GM12878 (cell line): ENCODE measurements at regions not wholly inside any gene's neighbourhood (a gene's known extent, or its start where the extent isn't known, plus 50 kb on each side); places are given as distances from the start of the nearest gene placed in this dataset.
"Not testable (repeated sequence)": the region's sequence is repeated elsewhere in the genome, so short reads cannot be mapped to it uniquely, and the experiment has no call there.

Experiments used
- ATAC-seq: fragments of 200-7000 bp; cut with Tn5 transposase; 3 replicates; pipeline ENCODE4 v1.9.1; 2020; ENCODE audit warnings: mild to moderate bottlenecking, moderate library complexity
- BruUV-seq: library from RNA; stranded (reverse); fragments of 400-500 nt; replicated peaks from 2 replicates; lab custom pipeline; 2021; lab: Mats Ljungman, UMichigan
- CTCF ChIA-PET: fragments of 300-600 bp; sonication (Branson Sonifier 250); formaldehyde crosslinking; extraction: SDS; loops from one replicate; lab custom pipeline; 2021; ENCODE audit warnings: inconsistent platforms; lab: Yijun Ruan, JAX
- POLR2A ChIA-PET: fragments of 350-600 bp; formaldehyde crosslinking; extraction: SDS; loops from one replicate; lab custom pipeline; 2021; ENCODE audit warnings: inconsistent platforms; lab: Charles Lee
- RAD21 ChIA-PET: fragments of 300-600 bp; sonication (Branson Sonifier 250); formaldehyde crosslinking; loops from one replicate; lab custom pipeline; 2023; ENCODE audit warnings: antibody characterized with exemption; ENCODE audit not compliant: unreplicated experiment; lab: Charles Lee
- SMC1A ChIA-PET: fragments of 300-600 bp; sonication (Branson Sonifier 250); formaldehyde crosslinking; loops from one replicate; lab custom pipeline; 2023; ENCODE audit not compliant: unreplicated experiment, uncharacterized antibody; lab: Charles Lee
- DNase-seq: peaks from one replicate; pipeline ENCODE4 v3.0.0-alpha.2; 2011; ENCODE audit warnings: low read depth, low spot score
- FAIRE-seq: peaks from 3 replicates; lab custom pipeline; 2011; peaks lifted over from hg19 to GRCh38; lab: Jason Lieb, UNC
- H2AFZ ChIP-seq: 2 replicates; pipeline ENCODE4 v1.6.0; 2011; ENCODE audit warnings: low read depth, low read length, control low read depth; ENCODE audit not compliant: control insufficient read depth
- H3K27ac ChIP-seq: 2 replicates; pipeline ENCODE4 v1.5.1; 2011; ENCODE audit warnings: control low read depth; ENCODE audit not compliant: control insufficient read depth, insufficient read depth
- H3K27me3 ChIP-seq, 2 experiments: replicated peaks in 1 of 2; 2 replicates each; pipeline versions ENCODE4 v1.6.0 to v1.6.1; 2011; ENCODE audit warnings: low read length in 1 of 2; ENCODE audit not compliant: control insufficient read depth in 2 of 2, insufficient read depth in 2 of 2
- H3K36me3 ChIP-seq, 2 experiments: 2 replicates each; pipeline ENCODE4 v1.5.1; 2011; ENCODE audit warnings: low read length in 1 of 2; ENCODE audit not compliant: control insufficient read depth in 2 of 2, insufficient read depth in 2 of 2
- H3K4me1 ChIP-seq: 2 replicates; pipeline ENCODE4 v1.6.1; 2011; ENCODE audit warnings: mild to moderate bottlenecking, low read length, moderate library complexity, mixed read lengths; ENCODE audit not compliant: control insufficient read depth, insufficient read depth
- H3K4me2 ChIP-seq: 2 replicates; pipeline ENCODE4 v1.6.0; 2011; ENCODE audit warnings: control low read depth; ENCODE audit not compliant: control insufficient read depth, insufficient read depth
- H3K4me3 ChIP-seq: fragments of 200-600 bp; sonication (generic); 2 replicates; pipeline ENCODE4 v1.5.1; 2016
- H3K79me2 ChIP-seq: 2 replicates; pipeline ENCODE4 v1.6.0; 2011; ENCODE audit warnings: low read length; ENCODE audit not compliant: control insufficient read depth, insufficient read depth
- H3K9ac ChIP-seq: 2 replicates; pipeline ENCODE4 v1.8.0; 2011; ENCODE audit warnings: low read length, control low read depth, mixed read lengths; ENCODE audit not compliant: control insufficient read depth, insufficient read depth
- H3K9me3 ChIP-seq: replicated peaks from 3 replicates; pipeline ENCODE4 v1.5.1; 2011; ENCODE audit warnings: mild to moderate bottlenecking, low read length; ENCODE audit not compliant: control insufficient read depth, insufficient read depth
- H4K20me1 ChIP-seq: 2 replicates; pipeline ENCODE4 v1.6.0; 2011; ENCODE audit not compliant: control insufficient read depth, insufficient read depth
- BCL11A ChIP-seq: IDR thresholded peaks from 2 replicates; pipeline ENCODE4 v1.6.1; 2011; ENCODE audit warnings: low read depth, low read length
- BHLHE40 ChIP-seq, 2 experiments: fragments of 450-650 bp in 1 of 2; IDR thresholded peaks; 2 replicates each; pipeline ENCODE4 v1.6.1; 2011 to 2017; ENCODE audit warnings: low read depth in 2 of 2, borderline replicate concordance in 1 of 2, improper control_type of control experiment in 1 of 2, low read length in 1 of 2, mild to moderate bottlenecking in 1 of 2
- CHD1 ChIP-seq: IDR thresholded peaks from 2 replicates; pipeline ENCODE4 v1.6.1; 2012; ENCODE audit warnings: low read depth, low read length, improper control_type of control experiment
- CREB1 ChIP-seq: IDR thresholded peaks from 2 replicates; pipeline ENCODE4 v1.6.1; 2012; ENCODE audit warnings: low read depth, mild to moderate bottlenecking, inconsistent platforms
- EGR1 ChIP-seq, 2 experiments: IDR thresholded peaks; 1 replicate in 1 of 2; 2 replicates in 1 of 2; pipeline ENCODE4 v1.6.1; 2011 to 2012; ENCODE audit warnings: low read depth in 2 of 2, low read length in 2 of 2, borderline replicate concordance in 1 of 2, mild to moderate bottlenecking in 1 of 2, moderate library complexity in 1 of 2
- IRF4 ChIP-seq: IDR thresholded peaks from 2 replicates; pipeline ENCODE4 v1.6.1; 2011; ENCODE audit warnings: low read depth, low read length
- NBN ChIP-seq: fragments of 450-650 bp; IDR thresholded peaks from 2 replicates; pipeline ENCODE4 v1.6.1; 2016
- NR2C1 ChIP-seq: fragments of 450-650 bp; IDR thresholded peaks from 2 replicates; pipeline ENCODE4 v1.6.1; 2017; ENCODE audit warnings: antibody characterized with exemption, mild to moderate bottlenecking, moderate library complexity
- NRF1 ChIP-seq: conservative IDR thresholded peaks from 2 replicates; pipeline ENCODE4 v1.6.1; 2011; ENCODE audit warnings: mild to moderate bottlenecking, low read depth, low read length, improper control_type of control experiment
- RCOR1 ChIP-seq: conservative IDR thresholded peaks from 2 replicates; pipeline ENCODE4 v1.6.1; 2012; ENCODE audit warnings: low read depth, low read length, improper control_type of control experiment
- RELA ChIP-seq: fragments of 450-650 bp; IDR thresholded peaks from 2 replicates; pipeline ENCODE4 v1.8.0; 2014; ENCODE audit warnings: borderline replicate concordance; ENCODE audit not compliant: partially characterized antibody
- SIN3A ChIP-seq: IDR thresholded peaks from 2 replicates; pipeline ENCODE4 v1.6.1; 2012; ENCODE audit warnings: low read depth, low read length, improper control_type of control experiment
- SREBF1 ChIP-seq: IDR thresholded peaks from 2 replicates; pipeline ENCODE4 v1.6.1; 2012; ENCODE audit warnings: mild to moderate bottlenecking, low read length
- STAT3 ChIP-seq: IDR thresholded peaks from 2 replicates; pipeline ENCODE4 v1.6.1; 2011; ENCODE audit warnings: low read depth, low read length, improper control_type of control experiment
- TCF3 ChIP-seq: IDR thresholded peaks from 2 replicates; pipeline ENCODE4 v1.6.1; 2012; ENCODE audit warnings: low read depth, mild to moderate bottlenecking, low read length, borderline replicate concordance; ENCODE audit not compliant: insufficient read depth
- WGBS: methylation state at CpG from one replicate; pipeline ENCODE4 v1.1.6; 2016; ENCODE audit warnings: low lambda C conversion rate; ENCODE audit not compliant: insufficient replicate concordance, insufficient coverage; ENCODE audit errors: missing lambda C conversion rate; 5-methylcytosine and 5-hydroxymethylcytosine counted together
- in situ Hi-C: fragments of 300-500 bp; cut with MboI; formaldehyde crosslinking; loops from 9 replicates; pipeline ENCODE4 v1.14.3; 2018; ENCODE audit warnings: mixed read lengths
- intact Hi-C: fragments of 100-400 bp; cut with micrococcal nuclease; formaldehyde crosslinking; loops from one replicate; pipeline ENCODE4 v1.14.2; 2022; ENCODE audit not compliant: unreplicated experiment
- TF ChIP-seq, protein P1 (sequence below): fragments of 450-650 bp; IDR thresholded peaks from 2 replicates; pipeline ENCODE4 v1.6.1; 2017; ENCODE audit warnings: borderline replicate concordance
- TF ChIP-seq, protein P2 (sequence below): IDR thresholded peaks from 2 replicates; pipeline ENCODE4 v1.6.1; 2011; ENCODE audit warnings: low read depth, mild to moderate bottlenecking, low read length, moderate library complexity, borderline replicate concordance; ENCODE audit errors: extremely low read depth
- TF ChIP-seq, protein P3 (sequence below), 3 experiments: IDR thresholded peaks in 2 of 3; conservative IDR thresholded peaks in 1 of 3; 2 replicates each; pipeline ENCODE4 v1.5.1; 2011; ENCODE audit warnings: low read depth in 3 of 3, low read length in 3 of 3, mild to moderate bottlenecking in 3 of 3, control low read depth in 2 of 3, moderate library complexity in 2 of 3, inconsistent platforms in 1 of 3, mixed read lengths in 1 of 3; ENCODE audit not compliant: control insufficient read depth in 2 of 3, insufficient read depth in 1 of 3; ENCODE audit errors: extremely low read depth in 1 of 3

DNA sequence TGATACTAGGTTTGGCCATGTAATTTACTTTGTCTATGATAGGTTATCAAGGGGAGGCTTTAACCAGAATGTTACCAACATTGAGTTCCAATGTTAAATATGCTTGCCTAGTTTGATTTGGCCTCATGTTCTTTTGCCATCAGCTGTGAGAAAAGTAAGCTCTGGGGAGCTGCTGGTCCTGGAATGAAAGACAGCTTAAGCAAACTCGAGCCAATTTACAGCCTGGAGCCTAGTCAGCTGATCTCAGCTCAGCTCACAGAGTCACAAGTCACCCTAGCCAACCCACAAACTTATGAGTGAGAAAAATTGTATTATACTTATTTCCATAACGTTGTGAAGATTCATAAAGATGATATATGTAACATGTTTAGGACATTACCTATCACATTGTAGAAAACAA is 426.7 kb downstream of the RWDD3 start:
- Histone ChIP-seq H3K79me2 (no peaks in the 10 kb centered on the region), H2AFZ (no peak overlapping the region), H3K27me3 (no peaks in the 10 kb centered on the region), H3K27ac (no peak overlapping the region), H3K9me3 (no peaks in the 10 kb centered on the region), H3K36me3 (no peaks in the 10 kb centered on the region), H3K9ac (no peak overlapping the region), H4K20me1 (no peaks in the 10 kb centered on the region), H3K4me1 (no peaks in the 10 kb centered on the region), H3K4me2 (no peak overlapping the region), H3K4me3 (no peak overlapping the region)
- ChIA-PET RAD21 (no interaction called here), CTCF (no interaction called here), POLR2A (no interaction called here), SMC1A (no interaction called here)
- BruUV-seq, result no TSS peak
- no peak for FAIRE-seq
- intact Hi-C loops (no loop called here), in situ Hi-C loops (no loop called here)
- WGBS, result 5% methylated on average over 2 of the region's 2 CpGs
- TF ChIP-seq EGR1 (IDR thresholded peaks at IDR 0.05; ENCODE audit: borderline replicate concordance in 1 of 2, low read depth in 2 of 2, low read length in 2 of 2) (no peak), SIN3A (no peak), NBN (no peak), RCOR1 (no peak), CREB1 (no peak), BCL11A (no peak), SREBF1 (no peak), BHLHE40 (IDR thresholded peaks at IDR 0.05; ENCODE audit: borderline replicate concordance in 1 of 2, low read depth in 2 of 2, low read length in 1 of 2) (no peak), STAT3 (no peak), NRF1 (no peak), CHD1 (no peak), RELA (no peak), IRF4 (no peak), NR2C1 (no peak), TCF3 (no peak)
- TF ChIP-seq, protein P1, sequence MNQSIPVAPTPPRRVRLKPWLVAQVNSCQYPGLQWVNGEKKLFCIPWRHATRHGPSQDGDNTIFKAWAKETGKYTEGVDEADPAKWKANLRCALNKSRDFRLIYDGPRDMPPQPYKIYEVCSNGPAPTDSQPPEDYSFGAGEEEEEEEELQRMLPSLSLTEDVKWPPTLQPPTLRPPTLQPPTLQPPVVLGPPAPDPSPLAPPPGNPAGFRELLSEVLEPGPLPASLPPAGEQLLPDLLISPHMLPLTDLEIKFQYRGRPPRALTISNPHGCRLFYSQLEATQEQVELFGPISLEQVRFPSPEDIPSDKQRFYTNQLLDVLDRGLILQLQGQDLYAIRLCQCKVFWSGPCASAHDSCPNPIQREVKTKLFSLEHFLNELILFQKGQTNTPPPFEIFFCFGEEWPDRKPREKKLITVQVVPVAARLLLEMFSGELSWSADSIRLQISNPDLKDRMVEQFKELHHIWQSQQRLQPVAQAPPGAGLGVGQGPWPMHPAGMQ, result no peak
- TF ChIP-seq, protein P2, sequence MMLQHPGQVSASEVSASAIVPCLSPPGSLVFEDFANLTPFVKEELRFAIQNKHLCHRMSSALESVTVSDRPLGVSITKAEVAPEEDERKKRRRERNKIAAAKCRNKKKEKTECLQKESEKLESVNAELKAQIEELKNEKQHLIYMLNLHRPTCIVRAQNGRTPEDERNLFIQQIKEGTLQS, result no peak
- TF ChIP-seq, protein P3, sequence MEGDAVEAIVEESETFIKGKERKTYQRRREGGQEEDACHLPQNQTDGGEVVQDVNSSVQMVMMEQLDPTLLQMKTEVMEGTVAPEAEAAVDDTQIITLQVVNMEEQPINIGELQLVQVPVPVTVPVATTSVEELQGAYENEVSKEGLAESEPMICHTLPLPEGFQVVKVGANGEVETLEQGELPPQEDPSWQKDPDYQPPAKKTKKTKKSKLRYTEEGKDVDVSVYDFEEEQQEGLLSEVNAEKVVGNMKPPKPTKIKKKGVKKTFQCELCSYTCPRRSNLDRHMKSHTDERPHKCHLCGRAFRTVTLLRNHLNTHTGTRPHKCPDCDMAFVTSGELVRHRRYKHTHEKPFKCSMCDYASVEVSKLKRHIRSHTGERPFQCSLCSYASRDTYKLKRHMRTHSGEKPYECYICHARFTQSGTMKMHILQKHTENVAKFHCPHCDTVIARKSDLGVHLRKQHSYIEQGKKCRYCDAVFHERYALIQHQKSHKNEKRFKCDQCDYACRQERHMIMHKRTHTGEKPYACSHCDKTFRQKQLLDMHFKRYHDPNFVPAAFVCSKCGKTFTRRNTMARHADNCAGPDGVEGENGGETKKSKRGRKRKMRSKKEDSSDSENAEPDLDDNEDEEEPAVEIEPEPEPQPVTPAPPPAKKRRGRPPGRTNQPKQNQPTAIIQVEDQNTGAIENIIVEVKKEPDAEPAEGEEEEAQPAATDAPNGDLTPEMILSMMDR (IDR thresholded peaks at IDR 0.05 in 2 of 3, conservative IDR thresholded peaks at IDR 0.05 in 1 of 3; ENCODE audit: control insufficient read depth in 2 of 3, extremely low read depth in 1 of 3, insufficient read depth in 1 of 3, low read depth in 3 of 3, low read length in 3 of 3), result no peak
- no peak for ATAC-seq
- DNase-seq, result no peak

DNA sequence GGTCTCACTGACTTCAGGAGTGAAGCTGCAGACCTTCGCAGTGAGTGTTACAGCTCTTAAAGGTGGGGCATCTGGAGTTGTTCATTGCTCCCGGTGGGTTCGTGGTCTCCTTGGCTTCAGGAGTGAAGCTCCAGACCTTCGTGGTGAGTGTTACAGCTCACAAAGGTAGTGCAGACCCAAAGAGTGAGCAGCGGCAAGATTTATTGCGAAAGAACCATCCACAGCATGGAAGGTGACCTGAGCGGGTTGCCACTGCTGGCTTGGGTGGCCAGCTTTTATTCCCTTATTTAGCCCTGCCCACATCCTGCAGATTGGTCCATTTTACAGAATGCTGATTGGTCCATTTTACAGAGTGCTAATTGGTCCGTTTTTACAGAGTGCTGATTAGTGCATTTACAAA is 429.5 kb downstream of the RWDD3 start:
- H3K9ac ChIP-seq, POLR2A ChIA-PET: not testable (repeated sequence)

More for the DNA sequence above, 429.5 kb downstream of the RWDD3 start:
- H3K4me1 ChIP-seq, ATAC-seq, H3K4me2 ChIP-seq, H3K4me3 ChIP-seq, FAIRE-seq, H3K27ac ChIP-seq, CTCF ChIA-PET, BruUV-seq, H3K9me3 ChIP-seq, in situ Hi-C loops, H2AFZ ChIP-seq, DNase-seq, H4K20me1 ChIP-seq, H3K79me2 ChIP-seq, RAD21 ChIA-PET, H3K27me3 ChIP-seq, SMC1A ChIA-PET, intact Hi-C loops, H3K36me3 ChIP-seq: not testable (repeated sequence)
- 50% methylated on average over 8 of the region's 8 CpGs for WGBS
